Liver (tissue), 8 donors: ENCODE measurements at regions not wholly inside any gene's neighbourhood (a gene's known extent, or its start where the extent isn't known, plus 50 kb on each side); places are given as distances from the start of the nearest gene placed in this dataset.

Experiments
- DNase-seq: peaks from one replicate; pipeline ENCODE4 v3.0.0-alpha.2; 2017; ENCODE audit warnings: low spot score
- H3K27ac ChIP-seq, 2 donors: one replicate each; pipeline ENCODE4 v1.7.0; 2013; ENCODE audit warnings: inconsistent platforms in 2 of 2, low read length in 2 of 2, control low read depth in 1 of 2, low read depth in 1 of 2, mild to moderate bottlenecking in 1 of 2
- H3K27me3 ChIP-seq, 4 donors: one replicate each; pipeline versions ENCODE4 v1.6.1 to v1.7.0; 2013; ENCODE audit warnings: low read length in 3 of 4, inconsistent platforms in 1 of 4, mild to moderate bottlenecking in 1 of 4, moderate library complexity in 1 of 4; ENCODE audit not compliant: control insufficient read depth in 4 of 4, insufficient read depth in 4 of 4
- H3K36me3 ChIP-seq, 4 donors: one replicate each; pipeline versions ENCODE4 v1.6.1 to v1.7.0; 2013; ENCODE audit warnings: low read length in 3 of 4, mild to moderate bottlenecking in 3 of 4, low read depth in 1 of 4, moderate library complexity in 1 of 4; ENCODE audit not compliant: control insufficient read depth in 4 of 4, insufficient read depth in 3 of 4
- H3K4me1 ChIP-seq, 4 donors: one replicate each; pipeline versions ENCODE4 v1.6.1 to v1.7.0; 2013; ENCODE audit warnings: low read length in 3 of 4, mild to moderate bottlenecking in 3 of 4, moderate library complexity in 1 of 4; ENCODE audit not compliant: control insufficient read depth in 4 of 4, insufficient read depth in 4 of 4
- H3K4me3 ChIP-seq, 3 donors: one replicate each; pipeline versions ENCODE4 v1.6.1 to v1.7.0; 2013; ENCODE audit warnings: low read length in 3 of 3, control low read depth in 1 of 3, low read depth in 1 of 3, mild to moderate bottlenecking in 1 of 3
- H3K9ac ChIP-seq, 2 donors: one replicate each; pipeline ENCODE4 v1.7.0; 2013; ENCODE audit warnings: low read length in 2 of 2, mild to moderate bottlenecking in 2 of 2, moderate library complexity in 2 of 2, control low read depth in 1 of 2, low read depth in 1 of 2
- H3K9me3 ChIP-seq, 4 donors: one replicate each; pipeline versions ENCODE4 v1.6.1 to v1.7.0; 2013; ENCODE audit warnings: low read length in 3 of 4; ENCODE audit not compliant: control insufficient read depth in 4 of 4
- FOXA2 ChIP-seq: IDR thresholded peaks from 2 replicates; pipeline ENCODE4 v1.6.1; 2016; ENCODE audit warnings: antibody characterized with exemption
- GABPA ChIP-seq, 2 donors: IDR thresholded peaks in 1 of 2; conservative IDR thresholded peaks in 1 of 2; 2 replicates each; pipeline ENCODE4 v1.6.1; 2016; ENCODE audit warnings: antibody characterized with exemption in 2 of 2, mild to moderate bottlenecking in 1 of 2, moderate library complexity in 1 of 2
- HNF4G ChIP-seq: IDR thresholded peaks from 2 replicates; pipeline ENCODE4 v1.6.1; 2016; ENCODE audit warnings: antibody characterized with exemption
- JUND ChIP-seq, 2 donors: IDR thresholded peaks; 2 replicates each; pipeline ENCODE4 v1.6.1; 2016; ENCODE audit warnings: antibody characterized with exemption in 2 of 2
- NR2F2 ChIP-seq: IDR thresholded peaks from 2 replicates; pipeline ENCODE4 v1.6.1; 2016; ENCODE audit warnings: antibody characterized with exemption
- TAF1 ChIP-seq: conservative IDR thresholded peaks from 2 replicates; pipeline ENCODE4 v1.6.1; 2016; ENCODE audit warnings: antibody characterized with exemption, mild to moderate bottlenecking
- YY1 ChIP-seq: IDR thresholded peaks from 2 replicates; pipeline ENCODE4 v1.6.1; 2016; ENCODE audit warnings: antibody characterized with exemption, mild to moderate bottlenecking
- WGBS: extraction: QIAGEN DNeasy Blood & Tissue Kit; methylation state at CpG from one replicate; pipeline ENCODE4 v1.1.7; 2013; 5-methylcytosine and 5-hydroxymethylcytosine counted together
- TF ChIP-seq, protein P1 (sequence below): IDR thresholded peaks from 2 replicates; pipeline ENCODE4 v1.6.1; 2016; ENCODE audit warnings: antibody characterized with exemption
- TF ChIP-seq, protein P2 (sequence below): fragments of 150-350 bp; IDR thresholded peaks from 2 replicates; pipeline ENCODE4 v1.5.1; 2017; ENCODE audit warnings: improper control_type of control experiment, low read depth, low read length; ENCODE audit not compliant: missing input control
- TF ChIP-seq, protein P3 (sequence below): IDR thresholded peaks from 2 replicates; pipeline ENCODE4 v1.6.1; 2016; ENCODE audit warnings: antibody characterized with exemption
- donor health status: healthy.
- donor health status: healthy.
- donor health status: healthy.
- donor health status: healthy.
- donor health status: healthy.

DNA sequence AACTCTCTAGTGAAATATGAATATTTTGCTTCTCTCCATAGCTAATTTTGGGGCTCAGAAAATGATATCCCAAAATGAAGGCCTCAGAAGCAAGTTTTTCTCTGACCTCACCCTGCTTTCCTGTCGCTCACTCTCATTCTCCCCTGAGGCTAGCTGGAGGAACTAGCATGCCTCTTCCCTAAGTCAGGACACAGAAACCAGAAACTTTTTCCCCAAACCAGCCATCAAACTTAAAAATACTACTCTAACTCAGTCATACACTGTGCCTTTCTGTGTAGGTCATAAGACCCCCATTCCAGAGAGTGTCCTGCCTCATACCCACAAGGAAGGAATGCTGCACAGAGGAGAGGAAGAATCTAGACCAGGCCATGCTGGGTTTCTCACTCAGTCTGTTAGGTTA lies 329.6 kb downstream of the PCDH20 start:
- Histone ChIP-seq H3K27me3 (no peaks in the 10 kb centered on the region), H3K4me3 (no peak overlapping the region), H3K27ac (no peak overlapping the region), H3K36me3 (no peaks in the 10 kb centered on the region), H3K9ac (no peak overlapping the region), H3K9me3 (no peaks in the 10 kb centered on the region), H3K4me1 (no peaks in the 10 kb centered on the region)
- TF ChIP-seq, protein P1, sequence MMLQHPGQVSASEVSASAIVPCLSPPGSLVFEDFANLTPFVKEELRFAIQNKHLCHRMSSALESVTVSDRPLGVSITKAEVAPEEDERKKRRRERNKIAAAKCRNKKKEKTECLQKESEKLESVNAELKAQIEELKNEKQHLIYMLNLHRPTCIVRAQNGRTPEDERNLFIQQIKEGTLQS: no peak
- DNase-seq: no peak
- WGBS: 62% methylated on average over 1 of the region's 1 CpG

DNA sequence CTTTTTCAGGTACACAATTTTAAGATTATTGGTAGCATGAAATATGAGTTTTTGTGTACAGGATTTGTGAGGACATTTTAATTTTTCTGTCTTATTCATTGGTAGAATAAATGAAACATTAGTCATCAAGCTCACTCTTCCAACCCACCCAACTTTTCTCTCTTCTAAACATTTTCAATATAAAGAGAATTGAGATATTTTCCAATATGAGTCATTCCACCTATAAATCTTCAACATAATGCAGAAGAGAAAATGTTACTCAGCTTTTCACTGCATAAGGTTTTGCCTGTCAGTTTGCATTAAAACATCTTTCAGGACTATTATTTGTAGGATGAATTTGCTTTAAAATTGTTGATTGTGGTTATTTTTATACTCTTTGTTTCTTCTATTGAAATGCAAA lies 330.7 kb downstream of the PCDH20 start:
- no peak for TF ChIP-seq HNF4G
- no peak for TF ChIP-seq GABPA (IDR thresholded peaks at IDR 0.05 in 1 of 2, conservative IDR thresholded peaks at IDR 0.05 in 1 of 2)
- Histone ChIP-seq H3K36me3 (no peaks in the 10 kb centered on the region), H3K27me3 (no peaks in the 10 kb centered on the region), H3K4me1 (no peaks in the 10 kb centered on the region), H3K9me3 (no peaks in the 10 kb centered on the region), H3K4me3 (no peak overlapping the region), H3K9ac (no peak overlapping the region), H3K27ac (no peak overlapping the region)
- no peak for DNase-seq

DNA sequence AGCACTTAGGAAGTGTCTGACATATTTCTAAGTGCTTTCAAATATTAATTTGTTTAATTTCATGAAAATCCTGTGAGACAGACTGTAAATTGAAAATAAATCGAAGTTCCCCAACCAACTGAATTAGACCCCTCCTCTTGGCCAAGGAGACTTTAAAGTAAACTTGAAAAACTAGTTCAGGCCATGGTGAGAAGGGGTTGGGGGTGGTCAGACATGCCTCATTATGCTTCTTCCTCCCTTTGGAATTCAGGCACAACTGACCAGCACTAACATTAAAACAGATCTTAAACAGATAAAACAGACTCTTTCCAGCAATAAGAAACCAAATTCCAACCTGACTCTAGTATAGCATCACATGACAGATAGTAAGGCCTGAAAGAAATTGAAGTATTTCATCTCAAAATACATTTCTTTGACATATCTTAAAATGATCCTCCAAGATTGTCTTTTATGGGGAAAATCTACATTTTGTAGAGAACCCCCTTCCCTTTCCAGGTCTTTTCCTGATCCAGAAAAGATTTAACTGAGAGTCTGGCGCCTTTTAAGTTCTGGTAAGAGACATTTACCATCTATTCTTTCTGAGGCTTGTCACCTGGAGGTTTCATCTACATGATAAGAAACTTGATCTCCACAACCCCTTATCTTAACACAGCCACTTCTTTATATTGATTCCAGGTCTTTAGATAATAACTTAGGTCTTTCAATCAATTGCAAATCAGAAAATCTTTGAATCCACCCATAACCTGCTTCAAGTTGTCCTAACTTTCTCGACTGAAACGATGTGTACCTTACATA lies 336.5 kb downstream of the PCDH20 start:
- H3K36me3 ChIP-seq: no peaks in the 10 kb centered on the region
- DNase-seq: no peak
- 52% methylated on average over 4 of the region's 4 CpGs for WGBS
- H3K4me1 ChIP-seq: no peaks in the 10 kb centered on the region
- H3K9ac ChIP-seq: no peak overlapping the region
- H3K27me3 ChIP-seq: no peaks in the 10 kb centered on the region
- no peaks in the 10 kb centered on the region for H3K9me3 ChIP-seq
- TF ChIP-seq, protein P2, sequence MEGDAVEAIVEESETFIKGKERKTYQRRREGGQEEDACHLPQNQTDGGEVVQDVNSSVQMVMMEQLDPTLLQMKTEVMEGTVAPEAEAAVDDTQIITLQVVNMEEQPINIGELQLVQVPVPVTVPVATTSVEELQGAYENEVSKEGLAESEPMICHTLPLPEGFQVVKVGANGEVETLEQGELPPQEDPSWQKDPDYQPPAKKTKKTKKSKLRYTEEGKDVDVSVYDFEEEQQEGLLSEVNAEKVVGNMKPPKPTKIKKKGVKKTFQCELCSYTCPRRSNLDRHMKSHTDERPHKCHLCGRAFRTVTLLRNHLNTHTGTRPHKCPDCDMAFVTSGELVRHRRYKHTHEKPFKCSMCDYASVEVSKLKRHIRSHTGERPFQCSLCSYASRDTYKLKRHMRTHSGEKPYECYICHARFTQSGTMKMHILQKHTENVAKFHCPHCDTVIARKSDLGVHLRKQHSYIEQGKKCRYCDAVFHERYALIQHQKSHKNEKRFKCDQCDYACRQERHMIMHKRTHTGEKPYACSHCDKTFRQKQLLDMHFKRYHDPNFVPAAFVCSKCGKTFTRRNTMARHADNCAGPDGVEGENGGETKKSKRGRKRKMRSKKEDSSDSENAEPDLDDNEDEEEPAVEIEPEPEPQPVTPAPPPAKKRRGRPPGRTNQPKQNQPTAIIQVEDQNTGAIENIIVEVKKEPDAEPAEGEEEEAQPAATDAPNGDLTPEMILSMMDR: no peak
- TF ChIP-seq TAF1: no peak
- no peak for TF ChIP-seq JUND (IDR thresholded peaks at IDR 0.05)
- TF ChIP-seq, protein P3, sequence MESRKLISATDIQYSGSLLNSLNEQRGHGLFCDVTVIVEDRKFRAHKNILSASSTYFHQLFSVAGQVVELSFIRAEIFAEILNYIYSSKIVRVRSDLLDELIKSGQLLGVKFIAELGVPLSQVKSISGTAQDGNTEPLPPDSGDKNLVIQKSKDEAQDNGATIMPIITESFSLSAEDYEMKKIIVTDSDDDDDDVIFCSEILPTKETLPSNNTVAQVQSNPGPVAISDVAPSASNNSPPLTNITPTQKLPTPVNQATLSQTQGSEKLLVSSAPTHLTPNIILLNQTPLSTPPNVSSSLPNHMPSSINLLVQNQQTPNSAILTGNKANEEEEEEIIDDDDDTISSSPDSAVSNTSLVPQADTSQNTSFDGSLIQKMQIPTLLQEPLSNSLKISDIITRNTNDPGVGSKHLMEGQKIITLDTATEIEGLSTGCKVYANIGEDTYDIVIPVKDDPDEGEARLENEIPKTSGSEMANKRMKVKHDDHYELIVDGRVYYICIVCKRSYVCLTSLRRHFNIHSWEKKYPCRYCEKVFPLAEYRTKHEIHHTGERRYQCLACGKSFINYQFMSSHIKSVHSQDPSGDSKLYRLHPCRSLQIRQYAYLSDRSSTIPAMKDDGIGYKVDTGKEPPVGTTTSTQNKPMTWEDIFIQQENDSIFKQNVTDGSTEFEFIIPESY: no peak
- H3K4me3 ChIP-seq: no peak overlapping the region
- no peak overlapping the region for H3K27ac ChIP-seq

DNA sequence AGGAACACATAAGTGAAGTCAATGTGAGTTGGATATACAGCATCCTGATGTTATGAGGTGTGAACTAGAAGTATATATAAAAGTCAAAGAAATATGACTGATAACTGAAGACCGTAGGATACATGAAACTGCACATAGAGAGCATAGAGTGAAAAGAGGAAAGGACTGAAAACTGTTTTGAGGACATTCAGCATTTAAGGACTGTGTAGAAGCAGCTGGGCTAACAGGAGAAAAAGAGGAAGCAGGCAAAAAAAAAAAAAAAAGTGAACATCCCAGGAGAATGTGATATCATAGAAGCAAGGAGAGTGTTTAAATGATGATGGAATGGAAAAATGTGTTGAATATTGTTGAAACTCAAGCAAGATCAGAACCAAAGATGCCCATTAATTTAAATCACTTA lies 363.5 kb downstream of the PCDH20 start:
- Histone ChIP-seq H3K9me3 (no peaks in the 10 kb centered on the region), H3K4me1 (no peaks in the 10 kb centered on the region), H3K9ac (no peak overlapping the region), H3K4me3 (no peak overlapping the region), H3K27me3 (no peaks in the 10 kb centered on the region), H3K36me3 (no peaks in the 10 kb centered on the region), H3K27ac (no peak overlapping the region)
- no peak for TF ChIP-seq YY1
- TF ChIP-seq NR2F2: no peak
- TF ChIP-seq FOXA2: no peak
- no peak for DNase-seq
- 58% methylated on average over 1 of the region's 1 CpG for WGBS
